MM.1S (cell line): ENCODE measurements at regions not wholly inside any gene's neighbourhood (a gene's known extent, or its start where the extent isn't known, plus 50 kb on each side); places are given as distances from the start of the nearest gene placed in this dataset.

ENCODE experiments used
- DNase-seq: peaks from one replicate; pipeline ENCODE4 v3.0.0-alpha.2; 2015
- H2AFZ ChIP-seq: fragments of 300-600 bp; sonication (generic); 2 replicates; pipeline ENCODE4 v1.6.0; 2016; ENCODE audit warnings: antibody characterized with exemption, low read length
- H3F3A ChIP-seq: fragments of 300-600 bp; sonication (generic); 2 replicates; pipeline ENCODE4 v1.6.1; 2016; ENCODE audit warnings: mild to moderate bottlenecking, antibody characterized with exemption, low read length, moderate library complexity, mixed read lengths; ENCODE audit not compliant: insufficient read depth
- H3K27ac ChIP-seq: fragments of 300-600 bp; sonication (generic); 2 replicates; pipeline ENCODE4 v1.5.1; 2016; ENCODE audit warnings: mild to moderate bottlenecking, low read length
- H3K27me3 ChIP-seq: fragments of 300-600 bp; sonication (generic); replicated peaks from 2 replicates; pipeline ENCODE4 v1.6.0; 2016; ENCODE audit warnings: low read length; ENCODE audit not compliant: insufficient read depth
- H3K36me3 ChIP-seq: fragments of 300-600 bp; sonication (generic); replicated peaks from 2 replicates; pipeline ENCODE4 v1.6.1; 2016; ENCODE audit warnings: mild to moderate bottlenecking, low read length, mixed read lengths; ENCODE audit not compliant: insufficient read depth
- H3K4me1 ChIP-seq: fragments of 300-600 bp; sonication (generic); 2 replicates; pipeline ENCODE4 v1.6.1; 2016; ENCODE audit warnings: low read length, mixed read lengths
- H3K4me2 ChIP-seq: fragments of 300-600 bp; sonication (generic); 2 replicates; pipeline ENCODE4 v1.6.0; 2016; ENCODE audit warnings: low read depth, low read length
- H3K4me3 ChIP-seq: fragments of 300-600 bp; sonication (generic); 2 replicates; pipeline ENCODE4 v1.5.1; 2016; ENCODE audit warnings: low read length, mixed read lengths
- H3K79me2 ChIP-seq: fragments of 300-600 bp; sonication (generic); 2 replicates; pipeline ENCODE4 v1.6.1; 2016; ENCODE audit warnings: mixed run types, low read length, mixed read lengths
- H3K9ac ChIP-seq: fragments of 300-600 bp; sonication (generic); 2 replicates; pipeline ENCODE4 v1.6.1; 2016; ENCODE audit warnings: low read length, mixed read lengths
- H3K9me2 ChIP-seq: fragments of 300-600 bp; sonication (generic); replicated peaks from 2 replicates; pipeline ENCODE4 v1.6.1; 2016; ENCODE audit warnings: mild to moderate bottlenecking, low read length, mixed read lengths; ENCODE audit not compliant: insufficient read depth
- H3K9me3 ChIP-seq: fragments of 300-600 bp; sonication (generic); replicated peaks from 2 replicates; pipeline ENCODE4 v1.6.1; 2016; ENCODE audit warnings: mild to moderate bottlenecking, low read length, mixed read lengths; ENCODE audit not compliant: insufficient read depth
- H4K20me1 ChIP-seq: fragments of 300-600 bp; sonication (generic); 2 replicates; pipeline ENCODE4 v1.6.1; 2016; ENCODE audit warnings: mild to moderate bottlenecking, low read length, moderate library complexity, mixed read lengths; ENCODE audit not compliant: insufficient read depth
- EZH2 ChIP-seq: fragments of 300-600 bp; sonication (generic); optimal IDR thresholded peaks from 2 replicates; pipeline ENCODE3; 2017; ENCODE audit warnings: low read depth, mild to moderate bottlenecking, antibody characterized with exemption, low read length, mixed read lengths
- EZH2phosphoT487 ChIP-seq: fragments of 300-600 bp; sonication (generic); IDR thresholded peaks from 2 replicates; pipeline ENCODE4 v1.6.1; 2018; ENCODE audit warnings: antibody characterized with exemption, low read length
- TF ChIP-seq, protein P1 (sequence below): fragments of 300-600 bp; sonication (generic); IDR thresholded peaks from 2 replicates; pipeline ENCODE4 v1.5.1; 2016; ENCODE audit warnings: antibody characterized with exemption, low read length, mixed read lengths

DNA sequence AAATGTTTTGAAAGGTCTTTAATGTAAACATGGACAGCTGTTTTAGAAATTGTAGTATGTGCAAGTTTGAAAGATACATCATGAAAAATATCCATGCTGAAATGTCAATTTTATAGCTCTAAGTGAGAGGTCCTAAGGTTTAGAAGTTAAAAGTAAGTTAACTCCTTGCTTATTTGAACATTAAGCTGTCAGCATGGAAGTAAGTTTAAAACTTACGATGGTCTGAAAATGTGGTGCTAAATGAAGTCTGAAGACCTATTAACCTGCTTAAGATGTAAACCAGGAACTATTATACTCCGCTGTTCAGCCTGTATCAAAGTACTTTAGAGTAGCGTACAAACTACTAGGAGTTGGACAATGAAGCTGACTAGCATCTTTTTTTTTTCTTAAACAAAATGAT, 1082.4 kb downstream of the TMTC2 start:
- Histone ChIP-seq H2AFZ (no peak overlapping the region), H3K27me3 (no peaks in the 10 kb centered on the region)
- no peak for TF ChIP-seq EZH2phosphoT487
- no peak for TF ChIP-seq EZH2
- TF ChIP-seq, protein P1, sequence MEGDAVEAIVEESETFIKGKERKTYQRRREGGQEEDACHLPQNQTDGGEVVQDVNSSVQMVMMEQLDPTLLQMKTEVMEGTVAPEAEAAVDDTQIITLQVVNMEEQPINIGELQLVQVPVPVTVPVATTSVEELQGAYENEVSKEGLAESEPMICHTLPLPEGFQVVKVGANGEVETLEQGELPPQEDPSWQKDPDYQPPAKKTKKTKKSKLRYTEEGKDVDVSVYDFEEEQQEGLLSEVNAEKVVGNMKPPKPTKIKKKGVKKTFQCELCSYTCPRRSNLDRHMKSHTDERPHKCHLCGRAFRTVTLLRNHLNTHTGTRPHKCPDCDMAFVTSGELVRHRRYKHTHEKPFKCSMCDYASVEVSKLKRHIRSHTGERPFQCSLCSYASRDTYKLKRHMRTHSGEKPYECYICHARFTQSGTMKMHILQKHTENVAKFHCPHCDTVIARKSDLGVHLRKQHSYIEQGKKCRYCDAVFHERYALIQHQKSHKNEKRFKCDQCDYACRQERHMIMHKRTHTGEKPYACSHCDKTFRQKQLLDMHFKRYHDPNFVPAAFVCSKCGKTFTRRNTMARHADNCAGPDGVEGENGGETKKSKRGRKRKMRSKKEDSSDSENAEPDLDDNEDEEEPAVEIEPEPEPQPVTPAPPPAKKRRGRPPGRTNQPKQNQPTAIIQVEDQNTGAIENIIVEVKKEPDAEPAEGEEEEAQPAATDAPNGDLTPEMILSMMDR, result no peak

GRCh38 chr12:83767723-83768122, 1081.0 kb downstream of the TMTC2 start:
- Histone ChIP-seq H2AFZ (no peak overlapping the region), H3K27ac (no peak overlapping the region), H3K4me1 (no peaks in the 10 kb centered on the region), H3K4me3 (no peak overlapping the region), H3K36me3 (no peaks in the 10 kb centered on the region), H3K27me3 (no peaks in the 10 kb centered on the region), H3K9ac (no peak overlapping the region), H3K4me2 (no peak overlapping the region), H3K9me2 (no peaks in the 10 kb centered on the region), H3F3A (no peaks in the 10 kb centered on the region), H3K9me3 (no peaks in the 10 kb centered on the region), H3K79me2 (no peaks in the 10 kb centered on the region), H4K20me1 (no peaks in the 10 kb centered on the region)
- no peak for DNase-seq
- TF ChIP-seq, protein P1, result no peak
- no peak for TF ChIP-seq EZH2
- TF ChIP-seq EZH2phosphoT487, result no peak

More for the DNA sequence above, 1082.4 kb downstream of the TMTC2 start:
- no peaks in the 10 kb centered on the region for H3K36me3 ChIP-seq
- H3K9me3 ChIP-seq, result no peaks in the 10 kb centered on the region
- H3K4me1 ChIP-seq, result no peaks in the 10 kb centered on the region
- no peak for DNase-seq
- no peaks in the 10 kb centered on the region for H4K20me1 ChIP-seq
- no peak overlapping the region for H3K4me3 ChIP-seq
- no peak overlapping the region for H3K27ac ChIP-seq
- H3K4me2 ChIP-seq, result no peak overlapping the region
- H3K9me2 ChIP-seq, result no peaks in the 10 kb centered on the region
- H3K79me2 ChIP-seq, result no peaks in the 10 kb centered on the region
- H3K9ac ChIP-seq, result no peak overlapping the region
- H3F3A ChIP-seq, result no peaks in the 10 kb centered on the region

DNA sequence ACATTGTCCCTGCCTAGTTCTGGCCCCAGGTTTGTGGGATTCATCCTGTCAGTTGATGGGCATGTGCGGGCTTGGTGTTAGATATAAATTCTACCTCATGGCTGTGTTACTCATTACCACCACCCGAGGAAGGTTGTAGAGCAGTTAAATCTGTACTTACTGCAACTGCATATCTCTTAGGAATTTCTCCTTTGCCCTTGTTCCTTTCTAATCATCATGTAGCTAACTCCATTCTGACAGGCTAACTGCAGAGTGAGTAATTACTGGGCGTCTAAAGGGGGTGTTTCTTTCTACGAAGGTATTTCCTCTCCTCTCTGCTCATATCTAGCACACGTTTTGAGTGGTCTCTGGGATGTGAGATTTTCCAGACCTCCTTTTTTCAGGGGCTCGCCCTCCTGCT, 1076.7 kb downstream of the TMTC2 start:
- Histone ChIP-seq H3K4me3 (no peak overlapping the region), H2AFZ (no peak overlapping the region), H3K79me2 (no peaks in the 10 kb centered on the region), H3K36me3 (no peaks in the 10 kb centered on the region), H3F3A (no peaks in the 10 kb centered on the region), H3K27ac (no peak overlapping the region), H3K9ac (no peak overlapping the region), H4K20me1 (no peaks in the 10 kb centered on the region), H3K9me3 (no peaks in the 10 kb centered on the region), H3K4me1 (no peaks in the 10 kb centered on the region), H3K4me2 (no peak overlapping the region), H3K9me2 (no peaks in the 10 kb centered on the region), H3K27me3 (no peaks in the 10 kb centered on the region)
- TF ChIP-seq EZH2 (no peak), EZH2phosphoT487 (no peak)
- TF ChIP-seq, protein P1, result no peak
- no peak for DNase-seq
